ENCODE measurements at regions not wholly inside any gene's neighbourhood (a gene's known extent, or its start where the extent isn't known, plus 50 kb on each side); places are given as distances from the start of the nearest gene placed in this dataset.

DNA sequence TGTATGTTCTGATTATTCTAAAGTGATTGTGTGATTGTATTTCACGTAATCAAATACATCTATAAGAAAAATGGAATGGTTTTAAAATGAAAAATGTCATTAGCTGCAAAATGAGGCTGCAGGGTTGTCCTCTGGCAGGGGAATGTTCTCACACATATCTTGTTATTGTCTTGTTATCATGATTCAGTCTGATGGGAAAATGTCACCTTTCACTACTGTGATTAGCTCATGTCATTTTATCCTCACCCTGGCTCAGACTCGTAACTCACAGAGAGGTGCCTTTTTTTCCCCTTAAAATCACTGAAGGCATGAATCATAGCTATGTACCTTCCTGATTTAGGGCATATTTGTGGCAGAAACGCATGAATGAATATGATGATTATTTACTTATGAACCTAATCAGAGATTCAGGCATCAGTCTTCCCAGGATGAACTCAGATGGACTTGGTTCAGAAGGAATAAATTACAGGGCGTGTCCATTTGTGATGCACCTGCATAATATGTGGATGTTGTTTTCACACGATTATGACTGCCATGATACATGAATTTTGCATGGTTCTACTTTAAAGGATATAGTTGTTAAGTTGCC, 1339.2 kb downstream of the AACS start:
- Histone ChIP-seq H3K79me2 (replicated peaks; ENCODE audit: insufficient read depth, low read length) (no peaks in the 10 kb centered on the region), H4K20me1 (ENCODE audit: insufficient read depth) (no peaks in the 10 kb centered on the region), H3K4me3 (ENCODE audit: low read length) (peak overlapping the region; percentile 6), H3K27me3 (ENCODE audit: insufficient read depth, low read depth, low read length) (no peaks in the 10 kb centered on the region), H3K27ac (ENCODE audit: low read length) (peak overlapping the region; percentile 4), H3K4me2 (ENCODE audit: low read length) (no peak overlapping the region), H3K9ac (ENCODE audit: low read length) (peak overlapping the region; percentile 11), H3K36me3 (ENCODE audit: insufficient read depth, low read length) (no peaks in the 10 kb centered on the region), H3F3A (ENCODE audit: insufficient read depth, low read length, poor library complexity, severe bottlenecking) (no peaks in the 10 kb centered on the region), H3K9me3 (ENCODE audit: low read length) (no peaks in the 10 kb centered on the region), H3K9me2 (ENCODE audit: insufficient read depth, low read length) (no peaks in the 10 kb centered on the region), H2AFZ (ENCODE audit: low read depth, low read length) (no peak overlapping the region)
- TF ChIP-seq, protein P1, sequence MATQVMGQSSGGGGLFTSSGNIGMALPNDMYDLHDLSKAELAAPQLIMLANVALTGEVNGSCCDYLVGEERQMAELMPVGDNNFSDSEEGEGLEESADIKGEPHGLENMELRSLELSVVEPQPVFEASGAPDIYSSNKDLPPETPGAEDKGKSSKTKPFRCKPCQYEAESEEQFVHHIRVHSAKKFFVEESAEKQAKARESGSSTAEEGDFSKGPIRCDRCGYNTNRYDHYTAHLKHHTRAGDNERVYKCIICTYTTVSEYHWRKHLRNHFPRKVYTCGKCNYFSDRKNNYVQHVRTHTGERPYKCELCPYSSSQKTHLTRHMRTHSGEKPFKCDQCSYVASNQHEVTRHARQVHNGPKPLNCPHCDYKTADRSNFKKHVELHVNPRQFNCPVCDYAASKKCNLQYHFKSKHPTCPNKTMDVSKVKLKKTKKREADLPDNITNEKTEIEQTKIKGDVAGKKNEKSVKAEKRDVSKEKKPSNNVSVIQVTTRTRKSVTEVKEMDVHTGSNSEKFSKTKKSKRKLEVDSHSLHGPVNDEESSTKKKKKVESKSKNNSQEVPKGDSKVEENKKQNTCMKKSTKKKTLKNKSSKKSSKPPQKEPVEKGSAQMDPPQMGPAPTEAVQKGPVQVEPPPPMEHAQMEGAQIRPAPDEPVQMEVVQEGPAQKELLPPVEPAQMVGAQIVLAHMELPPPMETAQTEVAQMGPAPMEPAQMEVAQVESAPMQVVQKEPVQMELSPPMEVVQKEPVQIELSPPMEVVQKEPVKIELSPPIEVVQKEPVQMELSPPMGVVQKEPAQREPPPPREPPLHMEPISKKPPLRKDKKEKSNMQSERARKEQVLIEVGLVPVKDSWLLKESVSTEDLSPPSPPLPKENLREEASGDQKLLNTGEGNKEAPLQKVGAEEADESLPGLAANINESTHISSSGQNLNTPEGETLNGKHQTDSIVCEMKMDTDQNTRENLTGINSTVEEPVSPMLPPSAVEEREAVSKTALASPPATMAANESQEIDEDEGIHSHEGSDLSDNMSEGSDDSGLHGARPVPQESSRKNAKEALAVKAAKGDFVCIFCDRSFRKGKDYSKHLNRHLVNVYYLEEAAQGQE (IDR thresholded peaks at IDR 0.05; ENCODE audit: borderline replicate concordance): no peak
- no peak for TF ChIP-seq MXI1 (conservative IDR thresholded peaks at IDR 0.05; ENCODE audit: poor library complexity, severe bottlenecking)
- TF ChIP-seq SMC3 (conservative IDR thresholded peaks at IDR 0.05; ENCODE audit: poor library complexity): no peak
- peak; percentile 21 for TF ChIP-seq RAD21 (conservative IDR thresholded peaks at IDR 0.05)
- peak; percentile 89 for TF ChIP-seq EP300 (conservative IDR thresholded peaks at IDR 0.05; ENCODE audit: poor library complexity, severe bottlenecking)
- no peak for TF ChIP-seq EZH2 (IDR thresholded peaks at IDR 0.05; ENCODE audit: borderline replicate concordance, insufficient read depth, low read length, poor library complexity, severe bottlenecking)
- peak; percentile 78 for TF ChIP-seq POLR2AphosphoS5 (IDR thresholded peaks at IDR 0.05)
- TF ChIP-seq, protein P2, sequence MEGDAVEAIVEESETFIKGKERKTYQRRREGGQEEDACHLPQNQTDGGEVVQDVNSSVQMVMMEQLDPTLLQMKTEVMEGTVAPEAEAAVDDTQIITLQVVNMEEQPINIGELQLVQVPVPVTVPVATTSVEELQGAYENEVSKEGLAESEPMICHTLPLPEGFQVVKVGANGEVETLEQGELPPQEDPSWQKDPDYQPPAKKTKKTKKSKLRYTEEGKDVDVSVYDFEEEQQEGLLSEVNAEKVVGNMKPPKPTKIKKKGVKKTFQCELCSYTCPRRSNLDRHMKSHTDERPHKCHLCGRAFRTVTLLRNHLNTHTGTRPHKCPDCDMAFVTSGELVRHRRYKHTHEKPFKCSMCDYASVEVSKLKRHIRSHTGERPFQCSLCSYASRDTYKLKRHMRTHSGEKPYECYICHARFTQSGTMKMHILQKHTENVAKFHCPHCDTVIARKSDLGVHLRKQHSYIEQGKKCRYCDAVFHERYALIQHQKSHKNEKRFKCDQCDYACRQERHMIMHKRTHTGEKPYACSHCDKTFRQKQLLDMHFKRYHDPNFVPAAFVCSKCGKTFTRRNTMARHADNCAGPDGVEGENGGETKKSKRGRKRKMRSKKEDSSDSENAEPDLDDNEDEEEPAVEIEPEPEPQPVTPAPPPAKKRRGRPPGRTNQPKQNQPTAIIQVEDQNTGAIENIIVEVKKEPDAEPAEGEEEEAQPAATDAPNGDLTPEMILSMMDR (IDR thresholded peaks at IDR 0.05; ENCODE audit: poor library complexity, severe bottlenecking): no peak
- TF ChIP-seq TAF1 (IDR thresholded peaks at IDR 0.05; ENCODE audit: low read depth): no peak

DNA sequence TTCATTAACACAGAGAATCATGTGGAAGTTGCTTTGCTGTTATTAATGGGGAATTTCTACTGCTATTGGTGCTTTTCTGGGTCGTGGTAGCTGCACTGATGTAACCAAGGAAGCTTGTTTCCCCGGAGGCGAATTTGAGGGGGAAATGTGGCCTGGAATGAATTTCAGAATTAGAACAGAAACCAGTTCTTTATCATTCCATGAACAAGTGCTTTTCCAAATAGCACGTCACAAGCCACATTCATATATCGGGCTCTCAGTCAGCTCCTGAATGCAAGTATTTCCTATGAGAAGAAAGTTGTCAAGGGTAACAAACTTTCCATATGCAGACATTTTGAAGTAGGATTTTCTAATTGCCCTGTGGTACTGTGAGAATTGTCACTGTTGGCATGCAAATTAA, 1353.2 kb downstream of the AACS start:
- Histone ChIP-seq H3K27me3 (ENCODE audit: insufficient read depth, low read depth, low read length) (no peaks in the 10 kb centered on the region), H3K79me2 (replicated peaks; ENCODE audit: insufficient read depth, low read length) (no peaks in the 10 kb centered on the region), H3K36me3 (ENCODE audit: insufficient read depth, low read length) (no peaks in the 10 kb centered on the region), H3K27ac (ENCODE audit: low read length) (no peak overlapping the region), H4K20me1 (ENCODE audit: insufficient read depth) (no peaks in the 10 kb centered on the region), H3F3A (ENCODE audit: insufficient read depth, low read length, poor library complexity, severe bottlenecking) (no peaks in the 10 kb centered on the region), H2AFZ (ENCODE audit: low read depth, low read length) (no peak overlapping the region), H3K9ac (ENCODE audit: low read length) (no peak overlapping the region), H3K4me2 (ENCODE audit: low read length) (no peak overlapping the region), H3K4me3 (ENCODE audit: low read length) (no peak overlapping the region), H3K9me3 (ENCODE audit: low read length) (no peaks in the 10 kb centered on the region), H3K9me2 (ENCODE audit: insufficient read depth, low read length) (no peaks in the 10 kb centered on the region)
- TF ChIP-seq RAD21 (conservative IDR thresholded peaks at IDR 0.05): no peak
- TF ChIP-seq TAF1 (IDR thresholded peaks at IDR 0.05; ENCODE audit: low read depth): no peak
- no peak for TF ChIP-seq EZH2 (IDR thresholded peaks at IDR 0.05; ENCODE audit: borderline replicate concordance, insufficient read depth, low read length, poor library complexity, severe bottlenecking)
- TF ChIP-seq MXI1 (conservative IDR thresholded peaks at IDR 0.05; ENCODE audit: poor library complexity, severe bottlenecking): no peak
- no peak for TF ChIP-seq POLR2AphosphoS5 (IDR thresholded peaks at IDR 0.05)
- TF ChIP-seq, protein P1 (IDR thresholded peaks at IDR 0.05; ENCODE audit: borderline replicate concordance): no peak
